IMR-90 (cell line): ENCODE measurements at regions not wholly inside any gene's neighbourhood (a gene's known extent, or its start where the extent isn't known, plus 50 kb on each side); places are given as distances from the start of the nearest gene placed in this dataset.

Source experiments
- ATAC-seq: fragments of 200-7000 bp; cut with Tn5 transposase; 2 replicates; pipeline ENCODE4 v1.9.1; 2020; ENCODE audit warnings: low read depth, mild to moderate bottlenecking, moderate library complexity
- BruUV-seq: library from RNA; stranded (reverse); fragments of 400-500 nt; replicated peaks from 2 replicates; lab custom pipeline; 2021; lab: Mats Ljungman, UMichigan
- CTCF ChIA-PET: fragments of 300-600 bp; formaldehyde crosslinking; extraction: SDS; loops from one replicate; lab custom pipeline; 2021; ENCODE audit warnings: antibody characterized with exemption; lab: Yijun Ruan, JAX
- POLR2A ChIA-PET: fragments of 300-600 bp; sonication (Branson Sonifier 250); formaldehyde crosslinking; loops from one replicate; lab custom pipeline; 2022; ENCODE audit warnings: antibody characterized with exemption; ENCODE audit not compliant: unreplicated experiment; lab: Charles Lee
- DNase-seq: peaks from one replicate; pipeline ENCODE4 v3.0.0; 2013
- H2AFZ ChIP-seq: replicated peaks from 2 replicates; pipeline ENCODE3; 2013; ENCODE audit warnings: low read length, mild to moderate bottlenecking; ENCODE audit not compliant: poor library complexity
- H2AK5ac ChIP-seq: 2 replicates; pipeline ENCODE4 v1.6.1; 2013; ENCODE audit warnings: low read depth, low read length, inconsistent platforms
- H2AK9ac ChIP-seq: replicated peaks from 2 replicates; pipeline ENCODE3; 2013; ENCODE audit warnings: mild to moderate bottlenecking, low read depth, low read length, moderate library complexity; ENCODE audit not compliant: poor library complexity
- H2BK120ac ChIP-seq: 2 replicates; pipeline ENCODE4 v1.6.1; 2013; ENCODE audit warnings: low read depth, low read length, inconsistent platforms
- H2BK15ac ChIP-seq: 3 replicates; pipeline ENCODE4 v1.6.1; 2013; ENCODE audit warnings: low read depth, low read length, inconsistent platforms
- H2BK20ac ChIP-seq: 2 replicates; pipeline ENCODE4 v1.6.1; 2013; ENCODE audit warnings: low read depth, mild to moderate bottlenecking, inconsistent platforms, low read length, moderate library complexity
- H2BK5ac ChIP-seq: 2 replicates; pipeline ENCODE4 v1.6.1; 2013; ENCODE audit warnings: mild to moderate bottlenecking, low read depth, low read length, inconsistent platforms; ENCODE audit not compliant: poor library complexity, severe bottlenecking
- H3K14ac ChIP-seq: replicated peaks from 2 replicates; pipeline ENCODE4 v1.6.1; 2013; ENCODE audit warnings: low read depth, low read length, inconsistent platforms
- H3K18ac ChIP-seq: 2 replicates; pipeline ENCODE4 v1.6.1; 2013; ENCODE audit warnings: low read depth, low read length, control low read depth
- H3K23ac ChIP-seq: 2 replicates; pipeline ENCODE4 v1.6.1; 2013; ENCODE audit warnings: low read depth, low read length, inconsistent platforms
- H3K27ac ChIP-seq: 2 replicates; pipeline ENCODE4 v1.5.1; 2013; ENCODE audit warnings: mild to moderate bottlenecking, control low read depth, low read length; ENCODE audit not compliant: insufficient read depth
- H3K27me3 ChIP-seq: 2 replicates; pipeline ENCODE4 v1.6.1; 2013; ENCODE audit warnings: low read length; ENCODE audit not compliant: control insufficient read depth, insufficient read depth
- H3K36me3 ChIP-seq: 2 replicates; pipeline ENCODE4 v1.6.1; 2013; ENCODE audit warnings: low read length, mixed read lengths; ENCODE audit not compliant: control insufficient read depth, insufficient read depth
- H3K4ac ChIP-seq: 2 replicates; pipeline ENCODE4 v1.6.1; 2013; ENCODE audit warnings: low read depth, low read length, inconsistent platforms
- H3K4me1 ChIP-seq: 2 replicates; pipeline ENCODE4 v1.6.1; 2013; ENCODE audit warnings: low read length, mixed read lengths; ENCODE audit not compliant: control insufficient read depth, insufficient read depth
- H3K4me2 ChIP-seq: 2 replicates; pipeline ENCODE4 v1.6.1; 2013; ENCODE audit warnings: low read depth, mild to moderate bottlenecking, control low read depth, low read length, moderate library complexity
- H3K4me3 ChIP-seq: 2 replicates; pipeline ENCODE4 v1.5.1; 2013; ENCODE audit warnings: low read depth, mild to moderate bottlenecking, control low read depth, low read length, moderate library complexity; ENCODE audit not compliant: insufficient read depth
- H3K56ac ChIP-seq: 2 replicates; pipeline ENCODE4 v1.6.1; 2013; ENCODE audit warnings: low read length, inconsistent platforms; ENCODE audit not compliant: insufficient read depth; ENCODE audit errors: extremely low read depth
- H3K79me1 ChIP-seq, 2 experiments: 2 replicates each; pipeline ENCODE4 v1.6.1; 2013; ENCODE audit warnings: low read length in 2 of 2, inconsistent platforms in 1 of 2, low read depth in 1 of 2
- H3K9ac ChIP-seq: 2 replicates; pipeline ENCODE4 v1.6.1; 2013; ENCODE audit warnings: low read depth, low read length, control low read depth
- H3K9me1 ChIP-seq: 2 replicates; pipeline ENCODE4 v1.6.1; 2013; ENCODE audit warnings: low read length, inconsistent platforms; ENCODE audit not compliant: insufficient read depth
- H3K9me3 ChIP-seq: 2 replicates; pipeline ENCODE4 v1.6.1; 2013; ENCODE audit warnings: low read length; ENCODE audit not compliant: control insufficient read depth, insufficient read depth
- H4K20me1 ChIP-seq: 2 replicates; pipeline ENCODE4 v1.6.1; 2013; ENCODE audit warnings: low read length, inconsistent platforms; ENCODE audit not compliant: insufficient read depth
- H4K5ac ChIP-seq: 2 replicates; pipeline ENCODE4 v1.6.1; 2013; ENCODE audit warnings: mild to moderate bottlenecking, low read depth, low read length, control low read depth
- H4K8ac ChIP-seq, 2 experiments: 2 replicates each; pipeline ENCODE4 v1.6.1; 2013; ENCODE audit warnings: low read depth in 2 of 2, low read length in 2 of 2, control low read depth in 1 of 2, inconsistent platforms in 1 of 2
- H4K91ac ChIP-seq: 2 replicates; pipeline ENCODE4 v1.6.1; 2013; ENCODE audit warnings: low read depth, low read length, inconsistent platforms; ENCODE audit not compliant: insufficient read depth
- CHD1 ChIP-seq: IDR thresholded peaks from 2 replicates; pipeline ENCODE4 v1.6.1; 2012; ENCODE audit warnings: low read depth, low read length, improper control_type of control experiment
- FOS ChIP-seq: fragments of 150-350 bp; IDR thresholded peaks from 2 replicates; pipeline ENCODE4 v1.6.1; 2016; ENCODE audit warnings: low read depth, low read length
- MAFK ChIP-seq: IDR thresholded peaks from 2 replicates; pipeline ENCODE4 v1.6.1; 2012; ENCODE audit warnings: low read depth, low read length, improper control_type of control experiment
- MAZ ChIP-seq: IDR thresholded peaks from 2 replicates; pipeline ENCODE4 v1.6.1; 2012; ENCODE audit warnings: low read depth, mild to moderate bottlenecking, low read length, improper control_type of control experiment, moderate library complexity, borderline replicate concordance
- RAD21 ChIP-seq: IDR thresholded peaks from 2 replicates; pipeline ENCODE4 v1.6.1; 2012; ENCODE audit warnings: low read length, improper control_type of control experiment
- RCOR1 ChIP-seq: IDR thresholded peaks from 2 replicates; pipeline ENCODE4 v1.6.1; 2012; ENCODE audit warnings: mild to moderate bottlenecking, low read length, improper control_type of control experiment; ENCODE audit not compliant: insufficient replicate concordance
- RFX5 ChIP-seq: IDR thresholded peaks from 2 replicates; pipeline ENCODE4 v1.8.0; 2012; ENCODE audit warnings: low read depth, mild to moderate bottlenecking, low read length, moderate library complexity
- WGBS, 2 experiments: methylation state at CpG; one replicate each; pipeline versions ENCODE4 v1.1.5 to v1.1.7; 2013; ENCODE audit warnings: missing lambda C conversion rate in 2 of 2; ENCODE audit not compliant: insufficient read length in 1 of 2; ENCODE audit errors: extremely low coverage in 2 of 2; 5-methylcytosine and 5-hydroxymethylcytosine counted together
- dilution Hi-C: fragments of 300-500 bp; cut with HindIII; formaldehyde crosslinking; loops from one replicate; pipeline ENCODE4 v1.14.3; 2018; ENCODE audit warnings: low sequenced_read_pairs; ENCODE audit not compliant: unreplicated experiment
- in situ Hi-C: fragments of 300-500 bp; cut with MboI; formaldehyde crosslinking; loops from 3 replicates; pipeline ENCODE4 v1.14.3; 2019; ENCODE audit warnings: low sequenced_read_pairs, inconsistent platforms, mixed read lengths
- intact Hi-C: fragments of 100-400 bp; cut with micrococcal nuclease; formaldehyde crosslinking; loops from 2 replicates; pipeline ENCODE4 v1.10.0; 2022
- TF ChIP-seq, protein P1 (sequence below): fragments of 150-350 bp; IDR thresholded peaks from 2 replicates; pipeline ENCODE4 v1.6.1; 2017; ENCODE audit warnings: mild to moderate bottlenecking, antibody characterized with exemption, low read length, low read depth
- TF ChIP-seq, protein P2 (sequence below): conservative IDR thresholded peaks from 2 replicates; pipeline ENCODE4 v1.5.1; 2012; ENCODE audit warnings: mild to moderate bottlenecking, low read depth, low read length, improper control_type of control experiment

DNA sequence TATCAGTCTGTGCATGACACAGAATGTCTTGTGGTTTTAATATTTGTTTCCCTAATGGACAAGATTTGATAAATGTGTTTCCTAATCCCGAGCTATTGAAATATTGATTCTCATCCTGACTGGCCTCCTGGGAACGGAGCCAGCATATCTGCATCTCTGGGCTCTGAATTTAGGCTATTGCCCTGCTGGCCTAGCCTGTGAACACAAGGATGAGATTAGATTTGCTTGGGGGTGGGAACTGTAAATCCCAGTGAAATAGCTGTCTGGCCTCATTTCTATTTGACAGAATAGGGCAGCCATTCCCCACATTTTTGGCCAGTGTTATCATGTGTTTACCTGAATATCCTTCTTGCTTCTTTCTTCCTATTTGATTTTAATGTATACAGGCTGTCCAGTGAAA lies 198.4 kb upstream of the SOX4 start:
- H4K91ac ChIP-seq, result no peak overlapping the region
- no peak overlapping the region for H3K4me2 ChIP-seq
- H3K23ac ChIP-seq, result no peak overlapping the region
- H3K9ac ChIP-seq, result no peak overlapping the region
- peaks cover 2% of the 10 kb centered on the region; the same call in 1 of the 2 replicates for H3K4me1 ChIP-seq
- H3K36me3 ChIP-seq, result no peaks in the 10 kb centered on the region
- no peak overlapping the region for H2BK20ac ChIP-seq
- H3K14ac ChIP-seq, result no peak overlapping the region
- WGBS, 2 experiments, result 14% methylated on average over 1 of the region's 2 CpGs; no CpG with 5 or more reads in 1 of the 2 experiments
- ChIA-PET CTCF (interaction anchor here (0.6 kb wide), 1 partner anchor 193 kb away, joined by 3 read pairs; no protein-coding TSS in a partner anchor), POLR2A (no interaction called here)
- no peak for TF ChIP-seq MAZ
- no peak for TF ChIP-seq MAFK
- TF ChIP-seq RFX5, result no peak
- no peak for TF ChIP-seq FOS
- no peak for TF ChIP-seq RCOR1
- no peak for TF ChIP-seq CHD1
- TF ChIP-seq, protein P1, sequence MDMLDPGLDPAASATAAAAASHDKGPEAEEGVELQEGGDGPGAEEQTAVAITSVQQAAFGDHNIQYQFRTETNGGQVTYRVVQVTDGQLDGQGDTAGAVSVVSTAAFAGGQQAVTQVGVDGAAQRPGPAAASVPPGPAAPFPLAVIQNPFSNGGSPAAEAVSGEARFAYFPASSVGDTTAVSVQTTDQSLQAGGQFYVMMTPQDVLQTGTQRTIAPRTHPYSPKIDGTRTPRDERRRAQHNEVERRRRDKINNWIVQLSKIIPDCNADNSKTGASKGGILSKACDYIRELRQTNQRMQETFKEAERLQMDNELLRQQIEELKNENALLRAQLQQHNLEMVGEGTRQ, result no peak
- TF ChIP-seq, protein P2, sequence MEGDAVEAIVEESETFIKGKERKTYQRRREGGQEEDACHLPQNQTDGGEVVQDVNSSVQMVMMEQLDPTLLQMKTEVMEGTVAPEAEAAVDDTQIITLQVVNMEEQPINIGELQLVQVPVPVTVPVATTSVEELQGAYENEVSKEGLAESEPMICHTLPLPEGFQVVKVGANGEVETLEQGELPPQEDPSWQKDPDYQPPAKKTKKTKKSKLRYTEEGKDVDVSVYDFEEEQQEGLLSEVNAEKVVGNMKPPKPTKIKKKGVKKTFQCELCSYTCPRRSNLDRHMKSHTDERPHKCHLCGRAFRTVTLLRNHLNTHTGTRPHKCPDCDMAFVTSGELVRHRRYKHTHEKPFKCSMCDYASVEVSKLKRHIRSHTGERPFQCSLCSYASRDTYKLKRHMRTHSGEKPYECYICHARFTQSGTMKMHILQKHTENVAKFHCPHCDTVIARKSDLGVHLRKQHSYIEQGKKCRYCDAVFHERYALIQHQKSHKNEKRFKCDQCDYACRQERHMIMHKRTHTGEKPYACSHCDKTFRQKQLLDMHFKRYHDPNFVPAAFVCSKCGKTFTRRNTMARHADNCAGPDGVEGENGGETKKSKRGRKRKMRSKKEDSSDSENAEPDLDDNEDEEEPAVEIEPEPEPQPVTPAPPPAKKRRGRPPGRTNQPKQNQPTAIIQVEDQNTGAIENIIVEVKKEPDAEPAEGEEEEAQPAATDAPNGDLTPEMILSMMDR, result no peak
- no peak for TF ChIP-seq RAD21
- in situ Hi-C loops, result no loop called here
- no peaks in the 10 kb centered on the region for H3K79me1 ChIP-seq
- H2AFZ ChIP-seq, result no peak overlapping the region
- no peak overlapping the region for H2AK9ac ChIP-seq
- no peaks in the 10 kb centered on the region for H4K20me1 ChIP-seq
- ATAC-seq (peak; percentile 40), DNase-seq (peak; percentile 4)
- H2BK5ac ChIP-seq, result no peak overlapping the region
- H3K9me3 ChIP-seq, result no peaks in the 10 kb centered on the region
- H4K5ac ChIP-seq, result no peak overlapping the region
- H3K18ac ChIP-seq, result no peak overlapping the region
- H2BK15ac ChIP-seq, result no peak overlapping the region
- dilution Hi-C loops, result no loop called here
- no peak overlapping the region for H3K4me3 ChIP-seq
- no peak overlapping the region for H4K8ac ChIP-seq
- H2BK120ac ChIP-seq, result no peak overlapping the region
- H3K27me3 ChIP-seq, result no peaks in the 10 kb centered on the region
- 0 out of 2 replicates have a peak, but pooled peaks cover 3% of the 10 kb centered on the region for H3K9me1 ChIP-seq
- no peak overlapping the region for H3K4ac ChIP-seq
- no TSS peak for BruUV-seq
- no peak overlapping the region for H3K27ac ChIP-seq
- no peak overlapping the region for H2AK5ac ChIP-seq
- intact Hi-C loops, result no loop called here
- no peak overlapping the region for H3K56ac ChIP-seq
